ENCODE measurements at regions not wholly inside any gene's neighbourhood (a gene's known extent, or its start where the extent isn't known, plus 50 kb on each side); places are given as distances from the start of the nearest gene placed in this dataset.

GRCh38 chr13:97723655-97724054 lies 229.8 kb upstream of the IPO5 start:
- TF ChIP-seq FOXP2 (optimal IDR thresholded peaks at IDR 0.05; ENCODE audit: borderline replicate concordance, extremely low read depth, extremely low read length, insufficient read depth) (no peak), POLR2AphosphoS5 (IDR thresholded peaks at IDR 0.05; ENCODE audit: low read depth, low read length) (no peak), TAF1 (IDR thresholded peaks at IDR 0.05; ENCODE audit: borderline replicate concordance, insufficient read depth, low read length) (no peak)

- no peak for TF ChIP-seq REST (IDR thresholded peaks at IDR 0.05; ENCODE audit: insufficient read depth in 1 of 2, low read depth in 2 of 2, low read length in 2 of 2)
- no peak for TF ChIP-seq POLR2AphosphoS5 (IDR thresholded peaks at IDR 0.05; ENCODE audit: low read depth, low read length)
- no peak for TF ChIP-seq TAF1 (IDR thresholded peaks at IDR 0.05; ENCODE audit: borderline replicate concordance, insufficient read depth, low read length)
- no peak for TF ChIP-seq SIN3A (IDR thresholded peaks at IDR 0.05; ENCODE audit: borderline replicate concordance, insufficient read depth, low read length)
- TF ChIP-seq FOXP2 (optimal IDR thresholded peaks at IDR 0.05; ENCODE audit: borderline replicate concordance, extremely low read depth, extremely low read length, insufficient read depth) = no peak
These were observed 229.0 kb upstream of the IPO5 start for GRCh38 chr13:97724450-97724849.

GRCh38 chr13:97726664-97727280 lies 226.7 kb upstream of the IPO5 start:
- no peak for TF ChIP-seq REST (IDR thresholded peaks at IDR 0.05; ENCODE audit: insufficient read depth in 1 of 2, low read depth in 2 of 2, low read length in 2 of 2)
- TF ChIP-seq TAF1 (IDR thresholded peaks at IDR 0.05; ENCODE audit: borderline replicate concordance, insufficient read depth, low read length) = no peak
- no peak for TF ChIP-seq FOXP2 (optimal IDR thresholded peaks at IDR 0.05; ENCODE audit: borderline replicate concordance, extremely low read depth, extremely low read length, insufficient read depth)

- no peak for TF ChIP-seq FOXP2 (optimal IDR thresholded peaks at IDR 0.05; ENCODE audit: borderline replicate concordance, extremely low read depth, extremely low read length, insufficient read depth)
- no peak for TF ChIP-seq SIN3A (IDR thresholded peaks at IDR 0.05; ENCODE audit: borderline replicate concordance, insufficient read depth, low read length)
- TF ChIP-seq REST (IDR thresholded peaks at IDR 0.05; ENCODE audit: insufficient read depth in 1 of 2, low read depth in 2 of 2, low read length in 2 of 2) = no peak
- no peak for TF ChIP-seq POLR2AphosphoS5 (IDR thresholded peaks at IDR 0.05; ENCODE audit: low read depth, low read length)
- no peak for TF ChIP-seq TAF1 (IDR thresholded peaks at IDR 0.05; ENCODE audit: borderline replicate concordance, insufficient read depth, low read length)
These were observed 225.5 kb upstream of the IPO5 start for GRCh38 chr13:97727991-97728390.

- no peak for TF ChIP-seq SIN3A (IDR thresholded peaks at IDR 0.05; ENCODE audit: borderline replicate concordance, insufficient read depth, low read length)
- no peak for TF ChIP-seq TAF1 (IDR thresholded peaks at IDR 0.05; ENCODE audit: borderline replicate concordance, insufficient read depth, low read length)
- TF ChIP-seq REST (IDR thresholded peaks at IDR 0.05; ENCODE audit: insufficient read depth in 1 of 2, low read depth in 2 of 2, low read length in 2 of 2) = no peak
- TF ChIP-seq POLR2AphosphoS5 (IDR thresholded peaks at IDR 0.05; ENCODE audit: low read depth, low read length) = no peak
- TF ChIP-seq FOXP2 (optimal IDR thresholded peaks at IDR 0.05; ENCODE audit: borderline replicate concordance, extremely low read depth, extremely low read length, insufficient read depth) = no peak
These were observed 217.0 kb upstream of the IPO5 start for GRCh38 chr13:97736436-97736835.

Measured in PFSK-1 (cell line).